ENCODE measurements at regions not wholly inside any gene's neighbourhood (a gene's known extent, or its start where the extent isn't known, plus 50 kb on each side); places are given as distances from the start of the nearest gene placed in this dataset.

- TF ChIP-seq CTCF (IDR thresholded peaks at IDR 0.05 in 4 of 5, conservative IDR thresholded peaks at IDR 0.05 in 1 of 5) = no peak
- TF ChIP-seq POLR2A (IDR thresholded peaks at IDR 0.05) = no peak
Observed at GRCh38 chr20:1813101-1813529, 82.1 kb upstream of the SIRPA start.

Data from gastrocnemius medialis (tissue), 4 donors.